ENCODE measurements at regions not wholly inside any gene's neighbourhood (a gene's known extent, or its start where the extent isn't known, plus 50 kb on each side); places are given as distances from the start of the nearest gene placed in this dataset.

DNA sequence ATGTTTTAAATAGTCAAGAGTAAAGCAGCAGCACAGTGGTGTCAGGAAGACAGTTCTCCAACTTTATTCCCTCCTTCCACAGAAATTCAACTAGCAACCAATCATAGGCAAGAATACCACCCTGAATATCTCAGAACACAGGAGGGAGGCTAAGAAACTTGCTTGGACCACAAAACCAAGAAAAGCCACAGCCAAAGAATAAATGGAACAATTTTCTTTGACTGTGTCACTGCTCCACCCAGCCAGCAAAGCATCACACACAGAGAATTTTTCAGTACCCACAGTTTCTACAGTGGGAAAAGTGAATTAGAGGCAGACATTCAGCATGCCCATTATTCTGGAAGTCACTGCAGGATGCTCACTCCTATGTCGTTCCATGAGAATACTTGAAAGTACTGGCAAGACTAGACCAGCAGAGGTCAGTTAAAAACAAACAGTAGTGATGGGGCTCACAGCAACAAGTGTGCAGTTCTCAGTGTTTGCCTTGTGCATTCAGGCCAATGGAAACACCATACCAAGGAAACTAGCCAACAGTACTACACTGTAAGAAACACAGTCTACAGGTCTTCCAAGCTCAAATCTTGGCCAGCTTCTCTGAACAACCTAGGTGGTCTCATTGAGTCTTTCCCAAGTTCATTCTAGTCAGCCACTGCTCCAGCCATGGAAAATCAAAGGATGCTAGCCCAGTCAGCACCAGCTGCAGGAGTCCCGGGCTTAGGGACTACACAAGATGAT is 56.8 kb upstream of the FOXG1 start:
- Mint-ChIP-seq H3K27me3 (ENCODE audit: low read depth) (no peaks in the 10 kb centered on the region), H3K4me1 (ENCODE audit: low read depth) (no peaks in the 10 kb centered on the region), H3K4me3 (ENCODE audit: low read depth) (no peak overlapping the region), H3K9me3 (peaks cover 33% of the 10 kb centered on the region), H3K36me3 (ENCODE audit: low read depth) (no peaks in the 10 kb centered on the region), H3K27ac (no peak overlapping the region)
- no peak for DNase-seq (ENCODE audit: low spot score)
- intact Hi-C loops (cut with micrococcal nuclease): no loop called here
